ENCODE measurements at regions not wholly inside any gene's neighbourhood (a gene's known extent, or its start where the extent isn't known, plus 50 kb on each side); places are given as distances from the start of the nearest gene placed in this dataset.

- TF ChIP-seq CTCF (IDR thresholded peaks at IDR 0.05) (no peak), EZH2 (IDR thresholded peaks at IDR 0.05; ENCODE audit: borderline replicate concordance, insufficient read depth, low read depth, low read length, poor library complexity, severe bottlenecking) (no peak)
These were observed 75.3 kb upstream of the TMPO start for GRCh38 chr12:98439981-98440581.
